AG09309 (cell line): ENCODE measurements at regions not wholly inside any gene's neighbourhood (a gene's known extent, or its start where the extent isn't known, plus 50 kb on each side); places are given as distances from the start of the nearest gene placed in this dataset.

ENCODE experiments used
- DNase-seq: peaks from one replicate; pipeline ENCODE4 v3.0.0-alpha.2; 2010; ENCODE audit warnings: low read depth
- H3K4me3 ChIP-seq: 2 replicates; pipeline ENCODE4 v1.5.1; 2011; ENCODE audit warnings: mild to moderate bottlenecking, low read depth, low read length, moderate library complexity; ENCODE audit not compliant: control insufficient read depth
- TF ChIP-seq, protein P1 (sequence below): IDR thresholded peaks from 2 replicates; pipeline ENCODE4 v1.5.1; 2011; ENCODE audit warnings: mild to moderate bottlenecking, low read depth, low read length, inconsistent platforms; ENCODE audit not compliant: insufficient read depth, control insufficient read depth; ENCODE audit errors: missing control alignments

DNA sequence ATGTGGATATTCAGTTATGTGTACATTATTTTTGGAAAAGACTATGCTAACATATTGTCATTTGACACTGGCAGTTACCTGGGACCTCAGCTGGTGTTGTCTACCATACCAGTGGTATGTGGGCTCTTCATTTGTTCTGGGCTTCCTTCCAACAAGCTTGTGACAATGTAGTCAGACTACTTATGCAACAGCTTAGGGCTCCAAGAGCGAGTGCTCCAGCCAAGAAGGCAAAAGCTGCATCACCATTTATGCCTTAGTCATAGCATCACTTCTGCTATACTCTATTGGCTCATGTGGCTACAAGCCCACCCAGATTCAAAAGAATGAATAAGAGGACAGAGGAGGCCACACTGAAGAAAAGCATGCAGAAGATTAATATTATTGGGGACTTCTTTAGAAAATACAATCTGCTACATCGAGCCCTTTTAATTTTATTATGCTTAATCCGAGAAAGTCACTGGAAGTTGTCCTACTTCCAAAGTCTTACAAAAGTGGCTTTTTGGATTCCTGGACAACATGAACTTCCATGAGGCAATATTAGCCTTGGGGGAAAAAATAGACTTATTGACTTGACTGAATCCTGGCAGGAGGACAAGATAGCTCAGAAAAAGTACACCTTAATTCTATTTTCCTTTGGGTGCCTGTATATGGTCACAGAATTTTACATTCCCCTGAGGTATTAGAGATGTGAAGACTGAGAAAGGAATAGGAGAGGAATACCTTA lies 529.4 kb upstream of the HTR2A start:
- TF ChIP-seq, protein P1, sequence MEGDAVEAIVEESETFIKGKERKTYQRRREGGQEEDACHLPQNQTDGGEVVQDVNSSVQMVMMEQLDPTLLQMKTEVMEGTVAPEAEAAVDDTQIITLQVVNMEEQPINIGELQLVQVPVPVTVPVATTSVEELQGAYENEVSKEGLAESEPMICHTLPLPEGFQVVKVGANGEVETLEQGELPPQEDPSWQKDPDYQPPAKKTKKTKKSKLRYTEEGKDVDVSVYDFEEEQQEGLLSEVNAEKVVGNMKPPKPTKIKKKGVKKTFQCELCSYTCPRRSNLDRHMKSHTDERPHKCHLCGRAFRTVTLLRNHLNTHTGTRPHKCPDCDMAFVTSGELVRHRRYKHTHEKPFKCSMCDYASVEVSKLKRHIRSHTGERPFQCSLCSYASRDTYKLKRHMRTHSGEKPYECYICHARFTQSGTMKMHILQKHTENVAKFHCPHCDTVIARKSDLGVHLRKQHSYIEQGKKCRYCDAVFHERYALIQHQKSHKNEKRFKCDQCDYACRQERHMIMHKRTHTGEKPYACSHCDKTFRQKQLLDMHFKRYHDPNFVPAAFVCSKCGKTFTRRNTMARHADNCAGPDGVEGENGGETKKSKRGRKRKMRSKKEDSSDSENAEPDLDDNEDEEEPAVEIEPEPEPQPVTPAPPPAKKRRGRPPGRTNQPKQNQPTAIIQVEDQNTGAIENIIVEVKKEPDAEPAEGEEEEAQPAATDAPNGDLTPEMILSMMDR: no peak
- DNase-seq: no peak
- no peak overlapping the region for H3K4me3 ChIP-seq

DNA sequence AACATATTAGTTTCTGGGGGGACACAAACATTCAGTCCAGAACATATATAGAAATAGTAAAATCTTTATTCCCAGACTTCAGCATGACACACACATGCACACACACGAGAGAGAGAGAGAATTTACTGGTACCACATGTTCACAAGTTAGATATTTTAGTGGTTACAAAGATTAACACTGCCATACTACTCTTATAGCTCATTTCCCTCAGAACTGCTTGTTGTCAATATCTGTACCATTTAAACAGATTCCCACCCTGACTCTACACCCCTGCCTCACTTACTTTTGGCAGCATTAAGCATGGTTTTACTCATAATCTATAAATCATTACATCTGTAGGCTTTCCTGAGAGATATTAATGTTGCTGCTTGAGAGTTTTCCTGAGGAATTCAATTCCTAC lies 524.7 kb upstream of the HTR2A start:
- TF ChIP-seq, protein P1: no peak
- H3K4me3 ChIP-seq: no peak overlapping the region
- DNase-seq: no peak

DNA sequence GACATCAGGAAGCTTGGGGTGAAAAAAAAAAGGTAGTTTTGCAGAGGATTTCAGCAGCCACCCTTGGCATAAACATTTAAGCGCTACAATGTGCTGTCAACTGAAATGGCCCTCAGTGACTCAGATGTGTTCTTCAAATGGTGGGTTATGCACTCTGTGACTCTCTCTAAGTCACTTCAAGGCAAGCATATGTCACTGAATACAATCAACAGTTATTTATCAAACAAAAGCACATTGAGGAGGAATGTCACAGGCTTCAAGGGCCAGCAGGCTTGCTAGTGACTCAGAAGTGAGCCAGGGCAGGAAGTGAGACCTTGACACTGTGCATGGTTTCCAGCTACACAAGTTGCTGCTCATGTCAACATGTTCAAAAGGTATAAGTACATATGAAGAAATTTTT lies 523.7 kb upstream of the HTR2A start:
- DNase-seq: no peak

DNA sequence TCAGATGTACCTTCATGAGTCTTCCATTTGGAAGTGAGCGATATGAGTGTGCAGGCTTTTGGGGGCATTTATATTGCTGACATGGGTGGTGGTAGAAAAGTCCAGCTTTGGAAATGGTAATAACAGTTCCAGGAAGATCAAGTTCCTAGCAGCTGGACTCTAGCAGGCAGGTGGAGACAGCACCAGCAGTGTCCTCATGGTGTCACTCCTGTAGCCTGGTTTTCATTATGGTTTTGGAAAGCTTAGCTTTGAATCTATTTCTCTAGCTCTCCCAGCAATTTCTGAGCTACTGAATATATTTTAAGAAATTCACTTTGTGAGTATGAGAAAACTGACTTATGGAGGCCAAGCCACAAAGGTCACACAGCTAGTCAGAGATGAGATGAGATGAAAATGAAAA lies 523.2 kb upstream of the HTR2A start:
- no peak for DNase-seq
- no peak overlapping the region for H3K4me3 ChIP-seq
- TF ChIP-seq, protein P1: peak; percentile 18

More for the DNA sequence above, 523.7 kb upstream of the HTR2A start:
- H3K4me3 ChIP-seq: no peak overlapping the region
- TF ChIP-seq, protein P1: no peak

DNA sequence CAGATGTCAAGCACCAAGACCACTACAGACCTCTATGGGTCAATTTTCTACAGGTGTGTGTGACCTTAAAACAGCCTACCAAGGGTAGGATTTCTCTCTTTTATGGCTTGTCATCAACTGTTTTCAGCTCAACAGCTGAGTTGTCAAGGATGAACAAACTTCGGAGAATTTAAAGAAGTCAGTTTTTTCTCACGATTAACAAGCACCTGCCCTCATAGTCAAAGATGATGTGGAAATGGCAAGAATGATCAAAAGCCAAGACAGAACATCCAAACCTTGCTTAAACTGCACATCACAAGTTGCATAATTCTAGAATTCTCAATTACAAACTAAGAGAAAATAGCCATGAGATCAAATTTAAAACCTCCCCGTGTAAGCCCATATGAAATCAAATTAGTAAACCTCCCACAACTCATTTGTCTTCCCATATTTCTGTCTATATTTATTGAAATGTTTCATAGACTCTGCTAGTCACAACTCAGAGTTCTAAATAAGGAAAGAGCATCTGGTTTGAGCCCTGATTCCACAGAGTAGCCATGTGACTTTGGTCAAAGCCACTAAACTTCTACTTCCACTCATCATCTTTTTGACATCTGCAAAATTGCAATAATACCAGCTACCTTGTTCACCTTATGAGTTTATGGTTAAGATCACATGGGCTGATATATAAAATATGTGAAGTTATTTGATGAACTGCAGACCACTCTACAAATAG lies 521.5 kb upstream of the HTR2A start:
- no peak for DNase-seq
- H3K4me3 ChIP-seq: no peak overlapping the region
- TF ChIP-seq, protein P1: no peak

DNA sequence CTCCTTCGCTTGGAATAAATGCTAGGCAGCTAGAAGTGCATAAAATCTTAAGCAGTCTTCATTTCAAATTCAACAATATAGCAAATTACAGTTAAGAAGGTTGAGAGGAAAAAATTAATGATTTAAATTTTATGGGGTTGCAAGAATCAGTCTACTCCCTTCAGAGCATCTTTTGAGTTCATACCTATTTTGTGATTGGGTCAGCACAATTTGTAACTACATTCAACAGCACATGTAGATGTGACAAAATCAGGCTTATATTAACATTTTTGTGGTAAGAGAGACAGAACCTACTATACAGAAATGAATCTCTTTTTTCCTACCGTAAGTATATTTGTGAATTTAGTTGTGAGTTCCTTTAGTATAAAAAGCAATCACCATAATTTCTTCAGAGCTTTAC lies 520.6 kb upstream of the HTR2A start:
- TF ChIP-seq, protein P1: no peak
- no peak for DNase-seq
- H3K4me3 ChIP-seq: no peak overlapping the region
